ENCODE measurements at regions not wholly inside any gene's neighbourhood (a gene's known extent, or its start where the extent isn't known, plus 50 kb on each side); places are given as distances from the start of the nearest gene placed in this dataset.
"Not testable (repeated sequence)": the region's sequence is repeated elsewhere in the genome, so short reads cannot be mapped to it uniquely, and the experiment has no call there.

DNA sequence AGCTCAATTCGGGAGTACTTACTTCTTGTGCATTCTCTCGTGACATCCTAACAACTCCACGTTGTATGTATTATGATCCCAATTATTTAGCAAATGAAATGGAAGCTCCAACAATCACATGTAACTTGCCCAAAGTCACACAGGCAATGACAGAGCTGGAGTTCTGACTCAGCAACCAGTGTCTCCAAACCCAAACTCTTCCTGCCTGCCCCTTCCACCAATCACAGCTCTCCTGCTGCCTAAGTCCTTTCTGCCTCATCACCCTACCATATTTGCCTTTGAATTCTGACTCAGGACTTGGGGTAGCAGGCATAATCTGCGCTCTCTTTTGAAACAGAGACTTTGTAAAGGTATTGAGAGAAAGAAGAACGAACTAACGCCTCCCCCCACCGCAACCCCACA lies 245.2 kb upstream of the MAF start:
- DNase-seq = no peak

DNA sequence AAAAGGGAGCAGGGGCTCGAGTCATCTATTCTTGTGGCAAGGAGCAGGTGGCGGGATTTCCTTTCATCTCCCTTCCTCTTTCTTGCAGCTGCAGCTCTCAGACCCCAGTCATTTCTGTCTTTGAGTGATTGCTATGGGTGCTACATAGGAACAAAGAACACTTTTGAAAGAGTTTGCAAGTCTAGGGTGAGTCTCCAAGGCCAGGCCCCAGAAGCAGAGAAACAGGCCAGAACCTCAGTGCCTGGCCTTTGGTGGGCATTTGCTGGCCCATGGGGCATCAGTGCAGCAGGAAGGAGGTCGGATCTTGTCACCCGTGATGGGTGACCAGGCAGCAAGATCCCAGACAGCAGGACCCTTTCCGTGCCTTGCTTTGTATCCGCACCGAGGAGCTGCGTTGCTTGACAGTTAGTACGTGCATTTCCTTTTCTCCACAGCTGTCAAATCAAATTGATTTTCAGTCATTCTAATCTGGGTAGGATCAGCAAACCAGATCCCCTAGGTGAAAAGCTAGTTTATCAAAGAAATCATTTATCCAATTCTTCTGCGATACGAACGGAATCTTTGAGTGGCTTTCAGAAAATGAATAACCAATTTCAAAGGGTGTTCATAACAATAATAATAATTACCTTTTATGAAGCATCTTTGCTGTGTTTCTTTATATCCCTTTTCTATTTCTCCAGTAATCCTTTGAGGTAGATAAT lies 244.6 kb upstream of the MAF start:
- no peak for DNase-seq

DNA sequence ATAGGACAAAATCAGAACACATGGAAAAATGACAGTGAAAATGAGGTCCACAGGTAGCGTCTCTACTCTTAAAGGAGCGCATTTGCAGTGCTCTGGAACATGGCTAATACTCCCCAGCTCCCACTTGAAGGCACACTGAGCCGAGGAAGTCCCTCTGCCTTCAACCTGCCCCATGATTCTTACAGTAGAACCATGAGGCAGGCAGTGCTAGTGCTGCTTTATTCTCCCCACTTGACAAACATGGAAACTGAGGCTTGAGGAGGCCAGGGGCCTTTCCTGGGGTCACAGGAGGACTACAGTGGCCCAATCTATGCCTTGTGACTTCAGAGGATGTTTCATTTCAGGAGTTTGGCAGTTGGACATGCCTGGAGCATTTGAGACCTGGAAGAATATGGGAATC lies 244.1 kb upstream of the MAF start:
- no peak for DNase-seq

DNA sequence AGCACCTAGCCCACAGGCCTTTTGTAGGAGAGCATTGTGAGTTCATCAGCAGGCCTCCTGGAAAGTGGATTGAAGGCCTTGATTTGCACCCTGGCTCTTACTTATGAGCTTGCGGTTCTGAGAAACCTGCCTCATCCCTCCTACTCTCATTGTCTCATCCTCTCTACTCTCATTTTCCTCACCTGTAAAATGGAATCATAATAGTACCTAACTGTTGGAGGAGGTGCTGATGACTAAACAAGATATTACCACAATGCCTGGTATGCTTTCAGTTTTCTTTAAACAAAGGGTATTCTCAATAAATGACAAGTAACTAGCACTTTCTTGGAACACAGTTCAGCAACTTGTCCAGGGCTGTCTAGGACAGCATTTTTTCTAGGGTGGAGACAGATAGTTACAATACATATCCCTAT lies 243.1 kb upstream of the MAF start:
- no peak for DNase-seq

DNA sequence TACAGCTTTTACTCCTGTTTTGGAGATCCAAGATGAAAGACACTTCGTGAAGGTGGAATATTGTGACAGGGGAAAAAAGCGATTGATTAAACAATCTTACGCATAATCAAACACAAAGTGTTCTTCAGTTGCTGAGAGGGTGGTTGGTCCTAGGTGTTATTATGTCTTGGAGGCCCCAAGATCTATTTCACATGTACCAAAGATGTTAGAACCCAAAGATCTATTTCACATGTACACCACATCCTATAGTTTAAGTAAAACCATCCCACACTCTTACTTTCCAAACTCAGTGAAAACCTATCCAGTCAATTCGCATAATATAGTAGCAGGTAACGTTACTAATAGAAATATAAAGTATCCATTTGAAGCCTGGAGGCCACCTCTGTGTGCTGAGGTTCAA lies 242.6 kb upstream of the MAF start:
- DNase-seq = no peak

DNA sequence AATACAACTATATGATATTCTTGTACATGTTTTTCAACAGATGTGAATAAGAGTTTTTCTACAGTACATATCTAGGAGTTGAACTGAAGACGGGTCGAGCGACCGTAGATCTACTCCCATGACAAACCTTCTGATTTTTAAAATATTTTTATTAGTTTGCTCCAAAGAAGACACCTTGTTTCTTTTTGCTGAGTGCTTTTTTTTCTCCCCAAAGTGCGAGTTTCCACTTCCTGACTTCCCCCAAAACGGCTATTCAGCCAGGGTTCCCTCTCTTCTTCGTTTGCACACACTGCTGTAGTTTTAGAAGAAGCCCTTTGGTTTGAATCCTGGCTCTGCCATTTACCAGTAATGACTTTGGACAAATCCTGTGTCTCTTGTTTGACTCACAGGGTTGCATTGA lies 241.7 kb upstream of the MAF start:
- DNase-seq = no peak

DNA sequence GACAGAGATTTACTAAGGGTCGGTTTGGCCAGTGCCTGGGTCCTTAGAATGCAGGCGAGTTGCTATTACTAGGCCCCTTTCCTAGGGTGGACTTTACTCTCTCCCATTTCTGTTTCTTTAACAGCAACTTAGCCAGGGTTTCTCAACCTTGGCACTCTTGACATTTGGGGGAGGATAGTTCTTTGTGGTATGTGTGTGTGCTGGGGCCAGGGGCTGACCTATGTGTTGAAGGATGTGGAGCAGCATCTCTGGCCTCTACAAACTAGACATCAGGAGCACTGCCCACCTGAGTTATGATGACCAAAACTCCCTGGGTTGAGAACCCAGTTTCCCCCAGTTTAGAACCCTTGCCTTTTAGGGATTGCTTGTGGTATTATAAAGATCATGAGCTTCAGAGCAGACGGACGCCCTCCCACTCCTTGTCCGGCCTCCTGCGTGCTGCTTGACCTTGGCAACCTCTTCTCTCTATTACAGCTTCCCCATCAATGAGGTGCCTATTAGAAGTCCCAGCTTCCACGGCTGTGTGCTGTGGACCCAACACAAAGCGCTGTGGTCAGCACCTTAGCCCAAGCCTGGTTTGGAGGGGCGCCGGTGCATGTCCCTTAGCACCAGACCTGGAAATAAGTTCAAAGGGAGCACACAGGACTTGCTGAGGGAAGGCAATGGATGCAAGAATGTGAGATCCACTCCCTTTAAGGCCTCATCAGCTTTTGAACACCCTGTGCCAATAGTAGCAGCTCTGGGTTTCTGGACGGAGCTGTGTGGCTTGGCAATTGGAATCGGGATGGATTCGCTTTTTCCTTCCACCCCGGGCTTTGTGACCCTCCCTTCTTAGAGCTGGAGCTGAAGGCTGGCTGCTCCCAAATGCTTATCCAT lies 239.2 kb upstream of the MAF start:
- no peak for DNase-seq

DNA sequence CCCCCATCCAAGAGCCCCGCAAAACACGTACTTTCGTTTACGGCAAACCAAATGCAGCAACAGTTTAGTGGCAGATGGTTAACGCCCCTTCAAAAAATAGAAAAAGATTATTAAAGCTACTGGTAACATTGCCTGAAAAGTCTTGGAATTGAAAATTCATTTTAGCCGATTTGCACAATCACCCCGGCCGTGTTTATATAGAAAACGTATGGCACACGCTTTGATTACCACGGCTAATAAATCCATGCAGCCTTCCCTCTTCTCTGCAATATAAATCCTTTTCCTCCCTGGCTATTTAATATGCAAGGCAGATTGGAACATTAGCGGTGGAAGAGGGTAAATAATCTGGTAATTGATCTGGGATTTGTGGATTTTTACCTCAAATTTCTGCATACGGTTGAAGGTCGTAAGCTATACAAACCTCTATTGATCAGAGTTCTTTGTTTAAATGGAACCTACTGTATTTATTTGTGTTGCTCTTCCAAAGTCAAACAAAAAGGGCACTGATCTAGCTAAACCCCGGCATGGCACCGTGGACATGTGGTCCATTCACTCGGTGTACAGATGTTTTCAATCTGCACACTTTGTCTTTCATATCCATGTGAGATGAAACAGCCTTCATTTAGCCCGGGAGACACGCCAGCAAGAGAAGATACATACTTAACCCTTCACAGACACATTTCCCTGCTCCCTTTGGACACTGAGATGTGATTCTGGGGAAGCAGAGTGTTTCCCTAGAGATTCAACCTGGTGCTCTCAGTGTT lies 238.1 kb upstream of the MAF start:
- no peak for DNase-seq

DNA sequence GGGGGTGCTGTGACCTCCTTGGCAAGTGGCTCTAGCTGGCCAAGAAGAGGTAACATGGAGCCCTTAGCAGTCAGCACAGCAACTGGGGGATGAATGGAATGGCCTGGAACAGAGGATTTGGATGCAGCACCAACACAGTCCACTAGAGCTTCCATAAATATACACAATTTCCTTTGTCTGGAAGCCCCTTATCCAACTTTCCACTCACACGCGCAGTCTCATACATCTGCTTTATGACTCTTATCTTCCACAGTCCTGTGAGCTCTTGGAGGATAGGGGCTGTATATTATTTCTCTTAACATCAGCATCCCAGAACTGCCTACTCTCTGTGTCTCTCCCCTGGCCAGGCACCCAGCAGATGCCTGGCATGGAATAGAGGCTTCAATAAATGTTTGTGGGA lies 235.6 kb upstream of the MAF start:
- no peak for DNase-seq

DNA sequence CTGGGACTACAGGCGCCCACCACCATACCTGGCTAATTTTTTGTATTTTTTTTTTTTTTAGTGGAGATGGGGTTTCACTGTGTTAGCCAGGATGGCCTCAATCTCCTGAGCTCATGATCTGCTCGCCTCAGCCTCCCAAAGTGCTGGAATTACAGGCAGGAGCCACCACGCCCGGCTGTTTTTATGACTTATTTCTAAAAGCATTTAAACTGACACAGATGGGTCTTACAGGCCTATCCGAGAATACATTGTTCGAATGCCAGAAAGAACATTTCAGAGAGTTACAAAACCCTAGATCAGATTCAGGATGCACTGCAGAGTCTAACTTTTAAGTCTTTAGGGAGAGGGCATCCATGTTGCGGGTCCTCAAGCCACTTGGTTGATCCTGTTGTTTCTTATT lies 234.7 kb upstream of the MAF start:
- DNase-seq = no peak

DNA sequence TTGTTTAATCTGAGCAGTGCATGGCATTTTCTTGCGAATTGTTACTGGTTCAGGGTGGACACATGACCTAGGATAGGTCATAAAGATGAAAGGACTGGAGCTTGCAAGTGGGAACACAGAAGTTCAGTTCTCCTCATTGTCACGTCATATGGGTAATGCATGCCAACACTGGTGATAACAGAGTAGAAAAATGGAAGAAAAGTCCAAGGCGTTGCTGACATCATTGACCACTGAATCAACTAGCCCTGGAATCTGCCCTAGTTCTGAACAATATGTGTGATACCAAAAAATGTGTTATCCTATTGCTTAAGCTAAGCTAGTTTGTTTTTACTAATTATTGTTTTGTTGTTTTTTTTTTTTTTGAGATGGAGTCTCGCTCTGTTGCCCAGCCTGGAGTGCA lies 234.2 kb upstream of the MAF start:
- DNase-seq = no peak

DNA sequence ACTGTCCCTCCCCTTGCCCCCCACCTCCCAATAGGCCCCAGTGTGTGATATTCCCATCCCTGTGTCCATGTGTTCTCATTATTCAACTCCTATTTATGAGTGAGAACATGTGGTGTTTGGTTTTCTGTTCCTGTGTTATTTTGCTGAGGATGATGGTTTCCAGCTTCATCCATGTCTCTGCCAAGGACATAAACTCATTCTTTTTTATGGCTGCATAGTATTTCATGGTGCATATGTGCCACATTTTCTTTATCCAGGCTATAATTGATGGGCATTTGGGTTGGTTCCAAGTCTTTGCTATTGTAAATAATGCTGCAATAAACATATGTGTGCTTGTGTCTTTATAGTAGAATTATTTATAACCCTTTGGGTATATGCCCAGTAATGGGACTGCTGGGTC lies 233.5 kb upstream of the MAF start:
- DNase-seq = not testable (repeated sequence)

DNA sequence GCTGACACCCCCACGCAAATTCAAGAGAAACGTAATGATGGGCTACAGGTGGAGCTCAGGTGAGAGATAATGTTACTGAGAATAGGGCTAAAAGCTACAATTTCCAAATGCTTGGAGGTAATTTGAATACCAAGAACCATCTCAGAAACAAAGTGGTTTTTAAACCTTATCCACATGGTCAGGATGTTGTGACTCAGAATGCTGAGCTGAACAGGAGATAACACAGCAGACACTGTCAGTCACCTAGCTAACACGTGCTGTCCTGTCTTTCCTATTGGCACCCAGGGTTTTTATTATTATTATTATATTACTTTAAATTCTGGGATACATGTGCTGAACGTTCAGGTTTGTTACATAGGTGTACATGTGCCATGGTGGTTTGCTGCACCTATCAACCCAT lies 233.0 kb upstream of the MAF start:
- DNase-seq = no peak

DNA sequence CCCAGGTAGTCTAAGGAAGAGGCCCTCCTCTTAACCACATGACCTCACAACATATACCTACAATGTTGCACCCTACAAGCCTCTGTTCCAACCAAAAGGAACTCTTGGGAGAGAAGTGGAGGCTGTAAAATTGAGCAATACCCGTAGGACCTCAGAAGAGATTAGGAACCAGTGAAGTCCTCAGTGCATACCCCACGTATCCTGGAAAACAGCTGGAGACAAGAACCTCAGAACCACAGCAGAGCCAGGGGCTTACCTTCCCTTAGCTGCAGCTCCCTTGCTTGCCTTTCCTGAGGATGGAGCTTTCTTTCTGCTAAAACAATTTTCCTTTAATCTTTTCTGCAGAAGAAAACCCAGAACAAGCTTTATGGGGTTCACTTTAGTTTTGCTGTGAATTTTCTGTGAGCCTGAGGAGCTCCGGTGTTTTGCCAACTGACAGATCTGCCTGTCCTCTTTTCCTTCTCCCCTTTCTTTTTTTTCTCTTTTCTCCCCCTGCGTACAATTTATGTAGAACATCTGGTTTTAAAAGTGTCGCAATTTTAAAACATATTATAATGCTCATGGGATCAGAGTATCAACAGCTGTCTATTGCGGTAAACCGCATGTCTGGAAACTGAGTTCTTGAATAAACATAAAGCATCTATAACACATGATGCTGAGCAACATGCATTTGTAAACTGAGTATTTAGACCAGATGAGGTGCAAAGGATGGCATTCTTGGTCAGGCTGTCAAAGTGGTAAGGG lies 226.4 kb upstream of the MAF start:
- no peak for DNase-seq

DNA sequence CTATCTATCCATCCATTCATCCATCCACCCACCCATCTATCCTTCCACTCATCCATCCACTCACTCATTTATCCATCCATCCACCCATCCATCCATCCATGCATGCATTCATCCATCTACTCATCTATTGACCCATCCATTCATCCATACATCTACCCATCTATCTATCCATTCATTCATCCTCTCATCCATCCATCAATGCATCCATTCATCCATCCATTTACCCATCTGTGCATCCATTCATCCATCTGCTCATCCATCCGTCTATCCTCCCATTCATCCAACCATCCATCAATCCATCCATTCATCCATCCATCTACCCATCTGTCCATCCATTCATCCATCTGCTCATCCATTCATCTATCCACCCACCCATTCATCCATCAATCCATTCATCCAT lies 224.5 kb upstream of the MAF start:
- no peak for DNase-seq

DNA sequence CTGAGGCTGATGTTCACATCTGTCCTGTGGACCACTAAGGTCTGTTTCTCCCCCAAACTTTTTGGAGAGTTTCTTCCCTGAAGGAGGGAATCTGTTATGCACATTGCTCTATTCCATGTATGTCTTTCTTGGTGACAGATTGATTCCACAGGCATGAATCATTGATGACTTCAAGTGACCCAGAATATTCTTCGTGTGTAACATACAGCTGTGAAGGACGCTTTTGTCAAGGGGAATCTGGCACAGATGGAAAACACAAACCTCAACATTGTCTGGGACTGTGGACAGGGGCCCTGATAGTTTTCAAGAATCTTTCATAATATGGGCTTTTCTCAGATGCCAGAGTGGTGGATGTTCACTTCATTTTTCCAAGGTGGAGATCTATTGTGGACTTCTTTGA lies 223.1 kb upstream of the MAF start:
- DNase-seq = no peak

DNA sequence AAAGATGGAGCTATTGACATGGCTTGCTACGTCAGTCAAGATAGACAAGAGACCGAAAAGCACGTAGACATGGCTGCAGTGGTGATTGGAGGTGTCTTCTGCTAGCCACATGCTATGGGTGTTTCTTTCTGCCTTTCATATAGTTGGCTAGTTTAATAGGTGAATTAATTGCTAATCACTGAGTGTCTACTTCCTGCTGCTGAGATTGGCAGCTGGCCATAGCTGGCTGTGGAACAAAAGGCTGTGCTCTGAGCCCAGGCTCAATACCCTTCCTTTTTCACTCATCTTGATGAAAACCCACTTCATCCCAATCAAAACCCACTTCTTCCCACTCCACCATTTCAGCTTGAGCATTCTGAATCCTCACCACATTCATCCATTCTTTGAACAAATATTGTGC lies 221.4 kb upstream of the MAF start:
- DNase-seq = no peak

DNA sequence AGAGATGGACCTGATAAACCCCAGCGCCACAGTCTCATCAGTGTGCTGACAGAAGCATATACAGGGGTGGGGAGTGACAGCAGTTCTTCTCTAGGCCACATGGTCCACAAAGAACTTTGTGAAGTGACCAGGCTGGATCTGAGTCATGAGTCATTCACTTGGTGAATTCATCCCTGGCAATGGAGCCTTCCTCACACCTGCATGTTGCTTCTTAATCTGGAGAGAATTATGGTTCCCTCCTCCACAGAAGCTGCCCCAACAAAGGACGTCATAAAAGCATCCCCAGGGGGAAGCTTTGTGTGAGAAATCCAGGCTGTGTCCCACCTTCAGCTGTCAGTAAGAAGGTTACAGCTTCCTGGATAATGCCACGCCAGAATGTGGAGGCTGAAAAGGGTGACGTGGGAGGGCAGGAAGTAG lies 215.6 kb upstream of the MAF start:
- DNase-seq = no peak

DNA sequence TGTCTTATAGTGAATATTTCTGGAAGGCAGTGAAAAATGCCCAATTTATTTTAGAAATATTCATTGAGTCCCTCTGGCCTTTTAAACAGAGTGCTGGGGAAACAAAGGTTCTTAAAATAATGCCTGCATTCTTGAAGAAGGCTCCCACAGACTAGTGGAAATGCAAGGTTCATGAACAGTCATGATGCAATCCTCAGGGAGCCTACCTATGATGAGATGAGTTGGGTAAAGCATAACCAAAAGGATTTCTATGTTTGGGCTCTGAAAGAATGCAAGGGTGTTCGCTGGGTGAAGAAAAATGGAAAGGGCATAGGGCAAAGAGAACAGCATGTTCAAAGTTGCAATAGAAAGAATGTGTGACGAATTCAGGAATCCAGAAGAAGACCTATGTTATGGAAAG lies 214.5 kb upstream of the MAF start:
- DNase-seq = no peak

DNA sequence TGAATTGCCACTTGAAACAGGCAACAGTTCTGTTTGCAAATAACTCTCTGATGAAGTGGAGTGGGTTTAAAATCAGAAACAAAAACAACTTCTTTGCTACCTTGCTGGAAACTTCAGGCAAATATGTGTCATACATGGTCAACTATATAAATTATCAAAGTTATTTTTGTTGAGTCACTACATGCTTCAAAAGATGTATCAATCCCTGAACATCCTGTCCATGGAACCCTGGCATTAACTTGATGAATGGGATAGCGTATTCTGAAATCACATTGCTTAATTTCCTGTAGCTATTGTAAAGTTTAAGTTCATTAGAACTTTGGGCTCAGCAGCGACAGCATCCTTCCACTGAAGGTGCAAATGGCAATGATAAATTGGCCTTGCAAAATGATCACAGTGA lies 213.6 kb upstream of the MAF start:
- no peak for DNase-seq

DNA sequence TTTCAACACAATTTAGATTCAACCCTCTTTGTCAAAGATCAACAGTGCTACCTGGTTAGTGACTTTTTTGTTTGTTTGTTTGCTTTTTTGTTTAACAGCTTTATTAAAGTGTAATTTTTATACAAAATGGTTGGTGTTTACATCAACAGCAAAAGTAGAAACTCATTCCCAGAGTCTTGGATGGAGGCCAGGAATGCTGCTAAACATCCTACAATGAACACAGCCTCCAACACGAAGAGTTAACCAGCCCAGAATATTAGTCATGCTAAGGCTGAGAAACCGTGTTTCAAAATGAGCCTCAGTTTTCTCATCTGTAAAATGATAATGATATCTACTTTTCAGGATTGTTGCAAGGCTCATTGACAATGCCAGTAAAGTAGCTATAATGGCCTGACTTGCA lies 211.0 kb upstream of the MAF start:
- no peak for DNase-seq

DNA sequence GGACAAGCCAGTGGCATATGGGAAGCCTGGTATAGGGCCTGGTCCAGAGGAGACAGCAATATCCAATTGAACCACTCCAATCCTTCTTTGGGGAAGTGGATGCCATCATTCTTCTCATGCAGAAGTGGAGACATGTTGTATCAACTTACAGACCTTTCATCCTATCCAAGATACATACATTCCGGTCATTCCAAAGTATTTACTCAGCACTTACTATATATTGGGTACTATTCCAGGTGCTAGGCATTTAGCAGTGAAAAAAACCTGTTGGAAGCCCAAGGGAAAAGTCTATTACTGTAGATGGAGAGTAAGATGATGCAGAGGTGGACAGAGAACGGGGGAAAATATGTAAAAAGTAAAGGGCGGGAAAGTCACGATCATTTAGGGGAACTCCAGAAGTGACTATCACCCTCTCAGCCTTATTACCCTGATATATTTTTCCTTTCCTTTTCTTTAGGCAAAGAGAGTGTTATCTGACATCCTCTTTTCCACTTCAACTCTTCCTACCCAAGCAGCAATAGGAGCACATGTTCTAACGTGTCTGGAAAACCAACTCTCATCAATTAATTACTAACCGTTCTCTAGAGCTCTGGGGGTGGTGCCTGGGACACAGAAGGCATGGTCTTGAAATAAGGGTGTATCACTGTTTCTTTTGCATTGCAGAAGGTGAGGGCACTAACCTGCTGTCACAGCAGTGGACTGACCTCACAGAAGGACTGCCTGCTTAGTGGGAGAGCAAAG lies 210.1 kb upstream of the MAF start:
- no peak for DNase-seq
